Breast epithelium (tissue), 4 donors: ENCODE measurements at regions not wholly inside any gene's neighbourhood (a gene's known extent, or its start where the extent isn't known, plus 50 kb on each side); places are given as distances from the start of the nearest gene placed in this dataset.

ENCODE experiments used
- DNase-seq, 2 donors: peaks; one replicate each; pipeline ENCODE4 v3.0.0-alpha.2; 2019; ENCODE audit warnings: low spot score in 2 of 2
- H3K27ac ChIP-seq, 2 donors: fragments of 200-600 bp; sonication (generic) in 1 of 2; one replicate each; pipeline ENCODE4 v1.5.1; 2016 to 2019; ENCODE audit warnings: mild to moderate bottlenecking in 1 of 2
- H3K27me3 ChIP-seq, 2 donors: fragments of 200-600 bp; sonication (generic) in 1 of 2; one replicate each; pipeline versions ENCODE4 v1.5.1 to v1.6.0; 2017 to 2019; ENCODE audit warnings: control low read depth in 1 of 2, mild to moderate bottlenecking in 1 of 2
- H3K36me3 ChIP-seq: fragments of 200-600 bp; one replicate; pipeline ENCODE4 v1.5.1; 2019
- H3K4me1 ChIP-seq, 2 donors: fragments of 200-600 bp; sonication (generic); one replicate each; pipeline ENCODE4 v1.5.1; 2016 to 2019; ENCODE audit warnings: control low read depth in 1 of 2
- H3K4me3 ChIP-seq, 3 donors: fragments of 200-600 bp; sonication (generic); 1 replicate in 2 of 3; 2 replicates in 1 of 3; pipeline ENCODE4 v1.5.1; 2016 to 2019; ENCODE audit warnings: mild to moderate bottlenecking in 3 of 3, moderate library complexity in 2 of 3
- H3K9me3 ChIP-seq, 2 donors: fragments of 200-600 bp; sonication (generic) in 1 of 2; one replicate each; pipeline ENCODE4 v1.5.1; 2016 to 2019; ENCODE audit warnings: control low read depth in 1 of 2
- POLR2A ChIP-seq: fragments of 450-650 bp; IDR thresholded peaks from one replicate; pipeline ENCODE4 v1.6.1; 2016; ENCODE audit warnings: antibody characterized with exemption, mild to moderate bottlenecking, moderate library complexity
- POLR2AphosphoS5 ChIP-seq, 3 donors: sonication (generic); formaldehyde crosslinking; IDR thresholded peaks; one replicate each; pipeline ENCODE4 v1.6.1; 2017; ENCODE audit warnings: antibody characterized with exemption in 3 of 3
- intact Hi-C: fragments of 100-400 bp; cut with DNase I; formaldehyde crosslinking; loops from one replicate; pipeline ENCODE4 v1.15.1; 2023; ENCODE audit warnings: low total_unique reads
- TF ChIP-seq, protein P1 (sequence below), 3 donors: fragments of 450-650 bp; IDR thresholded peaks; one replicate each; pipeline ENCODE4 v1.5.1; 2016 to 2017; ENCODE audit warnings: antibody characterized with exemption in 3 of 3, mild to moderate bottlenecking in 3 of 3, moderate library complexity in 3 of 3

DNA sequence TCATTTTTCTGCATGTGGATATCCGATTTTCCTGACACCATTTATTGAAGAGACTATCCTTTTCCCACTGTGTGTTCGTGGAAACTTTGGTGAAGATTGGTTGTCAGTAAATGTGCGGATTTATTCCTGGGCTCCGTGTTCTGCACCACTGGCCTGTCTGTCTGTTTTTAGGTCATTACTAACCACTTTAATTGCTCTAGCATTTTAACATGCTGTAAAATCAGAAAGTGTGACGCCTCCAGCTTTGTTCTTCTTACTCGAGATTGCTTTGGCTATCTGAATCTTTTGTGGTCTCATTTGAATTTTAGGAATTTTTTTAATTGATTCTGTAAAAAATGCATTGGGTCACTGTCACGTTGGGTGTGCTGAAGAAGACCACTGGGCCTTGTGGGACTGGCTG lies 1458.7 kb downstream of the AACS start:
- Histone ChIP-seq H3K4me1 (no peaks in the 10 kb centered on the region), H3K9me3 (no peaks in the 10 kb centered on the region), H3K27me3 (no peaks in the 10 kb centered on the region), H3K27ac (no peak overlapping the region), H3K36me3 (no peaks in the 10 kb centered on the region), H3K4me3 (no peak overlapping the region)
- intact Hi-C loops = no loop called here
- TF ChIP-seq POLR2A = no peak
- TF ChIP-seq, protein P1, sequence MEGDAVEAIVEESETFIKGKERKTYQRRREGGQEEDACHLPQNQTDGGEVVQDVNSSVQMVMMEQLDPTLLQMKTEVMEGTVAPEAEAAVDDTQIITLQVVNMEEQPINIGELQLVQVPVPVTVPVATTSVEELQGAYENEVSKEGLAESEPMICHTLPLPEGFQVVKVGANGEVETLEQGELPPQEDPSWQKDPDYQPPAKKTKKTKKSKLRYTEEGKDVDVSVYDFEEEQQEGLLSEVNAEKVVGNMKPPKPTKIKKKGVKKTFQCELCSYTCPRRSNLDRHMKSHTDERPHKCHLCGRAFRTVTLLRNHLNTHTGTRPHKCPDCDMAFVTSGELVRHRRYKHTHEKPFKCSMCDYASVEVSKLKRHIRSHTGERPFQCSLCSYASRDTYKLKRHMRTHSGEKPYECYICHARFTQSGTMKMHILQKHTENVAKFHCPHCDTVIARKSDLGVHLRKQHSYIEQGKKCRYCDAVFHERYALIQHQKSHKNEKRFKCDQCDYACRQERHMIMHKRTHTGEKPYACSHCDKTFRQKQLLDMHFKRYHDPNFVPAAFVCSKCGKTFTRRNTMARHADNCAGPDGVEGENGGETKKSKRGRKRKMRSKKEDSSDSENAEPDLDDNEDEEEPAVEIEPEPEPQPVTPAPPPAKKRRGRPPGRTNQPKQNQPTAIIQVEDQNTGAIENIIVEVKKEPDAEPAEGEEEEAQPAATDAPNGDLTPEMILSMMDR (IDR thresholded peaks at IDR 0.05) = no peak
- TF ChIP-seq POLR2AphosphoS5 (IDR thresholded peaks at IDR 0.05) = no peak
- DNase-seq = no peak

GRCh38 chr12:126534495-126534894 lies 1469.3 kb downstream of the AACS start:
- Histone ChIP-seq H3K27me3 (no peaks in the 10 kb centered on the region), H3K9me3 (no peaks in the 10 kb centered on the region), H3K27ac (no peak overlapping the region), H3K36me3 (no peaks in the 10 kb centered on the region), H3K4me3 (no peak overlapping the region), H3K4me1 (no peaks in the 10 kb centered on the region)
- intact Hi-C loops = no loop called here
- no peak for TF ChIP-seq POLR2A
- TF ChIP-seq POLR2AphosphoS5 (IDR thresholded peaks at IDR 0.05) = no peak
- TF ChIP-seq, protein P1 (IDR thresholded peaks at IDR 0.05) = no peak
- DNase-seq = no peak

DNA sequence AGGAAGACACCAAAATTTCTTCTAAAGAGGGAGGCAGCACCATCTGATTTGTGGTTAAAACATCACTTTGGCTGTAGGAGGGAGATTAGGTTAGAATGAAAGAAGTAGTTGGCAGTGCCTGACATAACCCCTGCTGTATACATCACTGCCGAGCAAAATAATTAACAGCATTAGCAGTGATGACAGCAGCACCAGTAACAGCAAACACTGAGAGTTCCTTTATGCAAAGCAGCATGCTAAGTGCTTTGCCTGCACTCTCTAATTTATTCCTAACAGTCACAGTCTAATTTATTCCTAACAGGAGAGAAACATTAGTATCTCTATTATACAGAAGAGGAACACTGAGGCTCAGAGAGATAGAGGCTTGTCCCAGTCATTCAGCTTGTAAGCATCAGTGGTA lies 1469.7 kb downstream of the AACS start:
- H3K4me3 ChIP-seq = no peak overlapping the region
- H3K27me3 ChIP-seq = no peaks in the 10 kb centered on the region
- no peak overlapping the region for H3K27ac ChIP-seq
- no peaks in the 10 kb centered on the region for H3K36me3 ChIP-seq
- intact Hi-C loops = no loop called here
- DNase-seq = no peak
- H3K9me3 ChIP-seq = no peaks in the 10 kb centered on the region
- no peak for TF ChIP-seq POLR2AphosphoS5 (IDR thresholded peaks at IDR 0.05)
- TF ChIP-seq, protein P1 (IDR thresholded peaks at IDR 0.05) = no peak
- no peak for TF ChIP-seq POLR2A
- no peaks in the 10 kb centered on the region for H3K4me1 ChIP-seq

GRCh38 chr12:126535971-126536370 lies 1470.7 kb downstream of the AACS start:
- no peaks in the 10 kb centered on the region for H3K4me1 ChIP-seq
- no peak for DNase-seq
- H3K27ac ChIP-seq = no peak overlapping the region
- intact Hi-C loops = no loop called here
- H3K36me3 ChIP-seq = no peaks in the 10 kb centered on the region
- no peak for TF ChIP-seq POLR2AphosphoS5 (IDR thresholded peaks at IDR 0.05)
- TF ChIP-seq POLR2A = no peak
- H3K27me3 ChIP-seq = no peaks in the 10 kb centered on the region
- H3K4me3 ChIP-seq = no peak overlapping the region
- no peaks in the 10 kb centered on the region for H3K9me3 ChIP-seq

DNA sequence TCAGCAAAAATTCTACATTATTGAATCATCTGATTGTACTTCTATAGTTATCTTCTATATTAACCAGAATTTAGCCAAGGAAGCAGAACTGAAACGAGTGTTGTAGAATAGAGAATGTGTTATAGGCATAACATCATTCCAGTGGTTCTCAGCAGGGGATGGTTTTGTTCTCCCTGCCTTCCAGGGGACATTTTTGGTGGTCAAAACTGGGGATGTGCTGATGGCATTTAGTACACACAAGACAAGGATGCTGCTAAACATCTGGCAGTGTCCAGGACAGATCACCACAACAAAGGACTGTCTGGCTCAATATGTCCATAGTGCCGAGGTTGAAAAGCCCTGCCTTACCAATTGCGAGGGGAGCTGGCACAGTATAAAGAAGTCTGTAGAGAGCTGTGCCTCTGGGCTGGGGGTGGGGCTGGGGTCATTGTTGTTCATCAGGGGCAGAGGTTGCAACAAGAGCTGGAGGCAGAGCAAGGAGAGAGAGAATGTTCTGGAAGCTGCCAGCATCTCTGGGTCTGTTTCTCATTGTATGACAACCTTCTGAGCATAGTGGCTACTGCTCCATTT lies 1472.8 kb downstream of the AACS start:
- H3K27ac ChIP-seq = no peak overlapping the region
- H3K9me3 ChIP-seq = no peaks in the 10 kb centered on the region
- H3K36me3 ChIP-seq = no peaks in the 10 kb centered on the region
- H3K4me3 ChIP-seq = no peak overlapping the region
- intact Hi-C loops = no loop called here
- DNase-seq = no peak
- no peaks in the 10 kb centered on the region for H3K27me3 ChIP-seq
- H3K4me1 ChIP-seq = no peaks in the 10 kb centered on the region
- no peak for TF ChIP-seq POLR2A
- TF ChIP-seq, protein P1 (IDR thresholded peaks at IDR 0.05) = no peak
- TF ChIP-seq POLR2AphosphoS5 (IDR thresholded peaks at IDR 0.05) = no peak

DNA sequence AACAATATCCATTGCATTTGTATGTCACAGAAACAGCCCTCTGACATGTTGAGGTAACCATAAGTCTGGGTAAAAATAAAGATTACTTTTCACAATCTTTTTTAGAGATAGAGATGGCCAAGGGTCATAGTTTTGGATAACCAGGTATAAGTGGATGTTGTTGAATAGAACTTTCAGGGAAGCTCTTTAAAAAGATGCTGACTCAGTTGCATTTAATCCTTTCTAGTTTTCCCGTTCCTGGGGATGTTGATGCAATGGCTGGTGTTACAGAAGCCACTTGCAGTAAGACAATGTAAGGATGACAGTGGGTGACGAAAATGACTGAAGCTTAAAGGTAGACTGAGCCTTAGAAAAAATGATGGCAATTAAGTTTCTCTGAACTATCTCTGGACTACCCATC lies 1473.7 kb downstream of the AACS start:
- DNase-seq = no peak
- Histone ChIP-seq H3K4me3 (no peak overlapping the region), H3K36me3 (no peaks in the 10 kb centered on the region), H3K9me3 (no peaks in the 10 kb centered on the region), H3K4me1 (no peaks in the 10 kb centered on the region), H3K27ac (no peak overlapping the region), H3K27me3 (no peaks in the 10 kb centered on the region)
- no peak for TF ChIP-seq POLR2A
- TF ChIP-seq, protein P1 (IDR thresholded peaks at IDR 0.05) = no peak
- no peak for TF ChIP-seq POLR2AphosphoS5 (IDR thresholded peaks at IDR 0.05)
- intact Hi-C loops = no loop called here
